BJ (cell line): ENCODE measurements at regions not wholly inside any gene's neighbourhood (a gene's known extent, or its start where the extent isn't known, plus 50 kb on each side); places are given as distances from the start of the nearest gene placed in this dataset.

Source experiments
- CTCF ChIA-PET: fragments of 350-600 bp; formaldehyde crosslinking; extraction: SDS; loops from one replicate; lab custom pipeline; 2021; ENCODE audit warnings: antibody characterized with exemption, inconsistent platforms; lab: Yijun Ruan, JAX
- POLR2A ChIA-PET: fragments of 300-600 bp; sonication (Branson Sonifier 250); formaldehyde crosslinking; extraction: SDS; loops from one replicate; lab custom pipeline; 2021; ENCODE audit warnings: antibody characterized with exemption; lab: Charles Lee
- DNase-seq: peaks from one replicate; pipeline ENCODE4 v3.0.0-alpha.2; 2011; ENCODE audit warnings: low read depth
- H3K27me3 ChIP-seq: 2 replicates; pipeline ENCODE4 v1.6.0; 2011; ENCODE audit warnings: low read length; ENCODE audit not compliant: control insufficient read depth, insufficient read depth
- H3K36me3 ChIP-seq: 2 replicates; pipeline ENCODE4 v1.5.1; 2011; ENCODE audit warnings: low read length; ENCODE audit not compliant: control insufficient read depth, insufficient read depth
- H3K4me3 ChIP-seq: 2 replicates; pipeline ENCODE4 v1.5.1; 2011; ENCODE audit warnings: low read depth, mild to moderate bottlenecking, control low read depth, low read length
- CTCF ChIP-seq: IDR thresholded peaks from 2 replicates; pipeline ENCODE4 v1.5.1; 2011; ENCODE audit warnings: low read depth, mild to moderate bottlenecking, control low read depth, inconsistent platforms, low read length, moderate library complexity; ENCODE audit not compliant: insufficient read depth

- H3K4me3 ChIP-seq: no peak overlapping the region
- ChIA-PET POLR2A (no interaction called here), CTCF (interaction anchor here (1.7 kb wide), 1 partner anchor 8 kb away, joined by 3 read pairs; no protein-coding TSS in a partner anchor)
- H3K27me3 ChIP-seq: no peaks in the 10 kb centered on the region
- no peak for TF ChIP-seq CTCF
- DNase-seq: no peak
- no peaks in the 10 kb centered on the region for H3K36me3 ChIP-seq
Measured at GRCh38 chr2:226623587-226624368, 175.8 kb downstream of the IRS1 start.

- no peak overlapping the region for H3K4me3 ChIP-seq
- POLR2A ChIA-PET: no interaction called here
- CTCF ChIA-PET: no interaction called here
- no peak for TF ChIP-seq CTCF
- H3K36me3 ChIP-seq: no peaks in the 10 kb centered on the region
- H3K27me3 ChIP-seq: no peaks in the 10 kb centered on the region
- no peak for DNase-seq
Measured at GRCh38 chr2:226622484-226622883, 177.1 kb downstream of the IRS1 start.

- CTCF ChIA-PET: interaction anchor here (0.7 to 1.5 kb wide), 2 partner anchors 20 to 176 kb away, joined by 3 read pairs; no protein-coding TSS in a partner anchor
- Histone ChIP-seq H3K4me3 (no peak overlapping the region), H3K27me3 (no peaks in the 10 kb centered on the region), H3K36me3 (no peaks in the 10 kb centered on the region)
- POLR2A ChIA-PET: no interaction called here
- no peak for DNase-seq
- no peak for TF ChIP-seq CTCF
Measured at GRCh38 chr2:226620176-226620575, 179.4 kb downstream of the IRS1 start.

GRCh38 chr2:226619707-226620106, 179.9 kb downstream of the IRS1 start:
- no peak for TF ChIP-seq CTCF
- Histone ChIP-seq H3K4me3 (no peak overlapping the region), H3K36me3 (no peaks in the 10 kb centered on the region), H3K27me3 (no peaks in the 10 kb centered on the region)
- no peak for DNase-seq
- CTCF ChIA-PET: interaction anchor here (1.5 kb wide), 1 partner anchor 21 kb away, joined by 3 read pairs; no protein-coding TSS in a partner anchor
- POLR2A ChIA-PET: no interaction called here

- ChIA-PET CTCF (interaction anchor here (0.5 to 0.8 kb wide), 2 partner anchors 20 to 74 kb away, joined by 3 to 5 read pairs; no protein-coding TSS in a partner anchor), POLR2A (no interaction called here)
- no peak for TF ChIP-seq CTCF
- no peak for DNase-seq
- Histone ChIP-seq H3K27me3 (no peaks in the 10 kb centered on the region), H3K36me3 (no peaks in the 10 kb centered on the region), H3K4me3 (no peak overlapping the region)
Measured at GRCh38 chr2:226618875-226619605, 180.6 kb downstream of the IRS1 start.
